ENCODE measurements at regions not wholly inside any gene's neighbourhood (a gene's known extent, or its start where the extent isn't known, plus 50 kb on each side); places are given as distances from the start of the nearest gene placed in this dataset.
"Not testable (repeated sequence)": the region's sequence is repeated elsewhere in the genome, so short reads cannot be mapped to it uniquely, and the experiment has no call there.

GRCh38 chr13:37510441-37510840 is 88.1 kb downstream of the POSTN start:
- no peak for DNase-seq (ENCODE audit: low spot score)

- DNase-seq (ENCODE audit: low spot score): no peak
These were observed 93.0 kb downstream of the POSTN start for GRCh38 chr13:37505531-37505930.

DNA sequence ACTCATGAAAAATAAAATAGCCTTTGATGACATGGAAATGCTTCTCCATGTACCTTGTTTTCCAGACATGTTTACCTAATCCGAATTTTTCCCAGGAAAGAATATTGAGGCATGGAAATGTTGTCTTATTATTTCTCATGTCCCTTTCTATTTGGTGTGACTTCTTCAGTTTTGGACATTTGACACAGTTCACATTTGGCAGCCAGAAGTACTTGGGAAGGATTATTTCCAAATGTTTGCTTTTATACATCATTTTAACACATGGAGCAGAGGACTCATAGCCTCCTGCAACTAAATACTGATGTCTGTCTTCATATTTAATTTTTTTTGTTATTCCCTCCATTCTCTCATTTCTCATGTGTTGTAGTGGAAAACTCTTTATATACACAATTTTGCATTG is 94.3 kb downstream of the POSTN start:
- DNase-seq (ENCODE audit: low spot score): no peak

DNA sequence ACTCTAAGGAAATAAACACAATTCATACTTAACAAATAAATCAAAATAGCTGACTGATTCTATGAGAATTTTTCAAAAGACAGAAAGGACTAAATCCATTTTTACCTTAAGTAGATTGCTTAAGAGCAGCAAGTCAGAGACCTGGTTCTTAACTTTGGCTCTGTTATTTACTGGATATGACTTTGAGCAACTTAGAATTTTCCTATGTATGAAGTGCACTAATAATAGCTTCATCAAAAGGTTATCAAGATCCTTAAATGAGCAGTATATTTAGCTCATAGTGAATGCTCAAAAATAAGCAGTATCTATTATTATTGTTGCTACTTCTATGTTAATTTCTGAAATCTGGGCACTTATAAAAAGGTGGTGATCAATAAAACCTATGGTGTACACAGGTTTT is 95.3 kb downstream of the POSTN start:
- no peak for DNase-seq (ENCODE audit: low spot score)

GRCh38 chr13:37502303-37502993 is 96.1 kb downstream of the POSTN start:
- DNase-seq (ENCODE audit: low spot score): not testable (repeated sequence)

- DNase-seq (ENCODE audit: low spot score): no peak
These were observed 97.4 kb downstream of the POSTN start for GRCh38 chr13:37501187-37501586.

- no peak for DNase-seq (ENCODE audit: low spot score)
These were observed 103.5 kb downstream of the POSTN start for GRCh38 chr13:37495046-37495445.

GRCh38 chr13:37493775-37494174 is 104.8 kb downstream of the POSTN start:
- no peak for DNase-seq (ENCODE audit: low spot score)

- no peak for DNase-seq (ENCODE audit: low spot score)
These were observed 105.6 kb downstream of the POSTN start for GRCh38 chr13:37492741-37493514.

DNA sequence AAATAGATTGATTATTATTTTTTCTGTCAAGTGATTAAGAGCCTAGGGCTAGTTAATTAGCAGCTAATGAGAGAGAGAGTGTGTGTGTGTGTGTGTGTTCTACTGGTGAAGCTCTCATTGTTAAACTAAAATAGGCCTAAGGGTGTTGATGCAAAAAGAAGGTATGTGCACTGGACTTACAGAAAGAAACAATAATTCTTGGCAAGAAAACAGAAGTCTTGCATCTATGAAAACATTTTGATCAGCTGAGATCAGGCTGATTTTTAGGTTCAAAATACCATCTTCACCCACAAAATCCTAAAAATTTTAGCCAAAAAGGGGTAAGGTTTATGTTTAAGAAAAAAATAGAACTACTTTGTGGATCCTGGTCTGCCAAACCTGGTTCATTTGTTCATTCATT is 106.5 kb downstream of the POSTN start:
- DNase-seq (ENCODE audit: low spot score): no peak

GRCh38 chr13:37491661-37492060 is 106.9 kb downstream of the POSTN start:
- no peak for DNase-seq (ENCODE audit: low spot score)

GRCh38 chr13:37490176-37490779 is 108.3 kb downstream of the POSTN start:
- DNase-seq (ENCODE audit: low spot score): no peak

DNA sequence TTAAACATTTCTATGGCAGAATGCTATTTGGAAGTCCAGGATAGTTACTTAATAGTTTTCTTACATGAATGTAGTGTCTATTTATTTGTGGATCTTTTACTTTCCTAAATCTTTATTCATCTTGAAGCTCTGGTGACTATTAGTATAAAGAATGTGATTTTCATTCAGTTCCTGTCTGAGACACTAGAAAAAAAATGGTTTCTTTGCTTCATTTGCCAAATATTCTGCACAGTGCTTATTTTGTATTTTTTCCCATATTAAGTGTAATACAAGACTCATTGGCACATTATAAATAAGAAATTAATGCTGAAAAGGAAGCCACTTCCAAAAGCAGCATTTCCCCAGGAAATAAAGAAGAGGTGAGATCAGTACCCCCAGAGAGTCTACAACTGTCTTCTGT is 109.8 kb downstream of the POSTN start:
- DNase-seq (ENCODE audit: low spot score): no peak

GRCh38 chr13:37486171-37486681 is 112.3 kb downstream of the POSTN start:
- no peak for DNase-seq (ENCODE audit: low spot score)

DNA sequence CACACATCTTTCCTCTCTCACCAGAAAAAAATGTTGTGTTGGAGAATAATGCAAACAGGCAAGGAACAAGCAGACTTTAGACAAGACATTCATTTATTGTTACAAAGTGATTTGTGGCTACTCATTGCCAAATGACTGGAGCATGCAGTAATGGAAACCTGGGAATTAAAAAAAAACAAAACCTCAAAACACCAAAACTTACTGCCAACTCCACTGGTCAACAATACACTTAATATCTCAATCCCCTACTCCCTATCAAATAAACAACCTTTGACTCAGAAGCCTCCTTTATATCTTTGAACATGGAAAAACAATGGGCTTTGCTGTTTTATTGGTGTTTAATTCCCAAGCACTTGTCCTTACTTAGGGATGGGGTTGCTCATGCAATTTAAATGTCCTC is 112.8 kb downstream of the POSTN start:
- DNase-seq (ENCODE audit: low spot score): no peak

DNA sequence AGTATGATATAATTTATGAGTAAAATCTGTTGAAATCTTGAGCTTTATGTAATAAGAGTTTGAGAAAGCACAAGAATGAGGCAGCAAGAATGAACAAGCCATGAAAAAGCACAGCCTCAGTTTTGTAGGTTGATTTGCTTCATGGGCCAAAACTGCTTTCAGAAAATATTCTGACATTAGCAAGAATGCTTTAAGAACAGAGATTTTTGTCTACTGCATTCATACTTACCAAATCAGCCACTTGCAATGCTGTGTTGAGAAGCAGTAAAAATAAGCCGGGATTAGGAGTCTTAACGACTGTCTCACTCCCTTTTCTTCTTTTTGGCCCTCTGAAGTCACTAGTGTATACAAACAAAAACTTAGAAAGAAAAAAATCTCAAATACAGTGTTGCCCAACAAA is 114.5 kb downstream of the POSTN start:
- no peak for DNase-seq (ENCODE audit: low spot score)

- no peak for DNase-seq (ENCODE audit: low spot score)
These were observed 116.2 kb downstream of the POSTN start for GRCh38 chr13:37482331-37482730.

- DNase-seq (ENCODE audit: low spot score): no peak
These were observed 116.7 kb downstream of the POSTN start for GRCh38 chr13:37481885-37482227.

- no peak for DNase-seq (ENCODE audit: low spot score)
These were observed 117.3 kb downstream of the POSTN start for GRCh38 chr13:37481011-37481884.

- DNase-seq (ENCODE audit: low spot score): no peak
These were observed 118.7 kb downstream of the POSTN start for GRCh38 chr13:37479916-37480315.

DNA sequence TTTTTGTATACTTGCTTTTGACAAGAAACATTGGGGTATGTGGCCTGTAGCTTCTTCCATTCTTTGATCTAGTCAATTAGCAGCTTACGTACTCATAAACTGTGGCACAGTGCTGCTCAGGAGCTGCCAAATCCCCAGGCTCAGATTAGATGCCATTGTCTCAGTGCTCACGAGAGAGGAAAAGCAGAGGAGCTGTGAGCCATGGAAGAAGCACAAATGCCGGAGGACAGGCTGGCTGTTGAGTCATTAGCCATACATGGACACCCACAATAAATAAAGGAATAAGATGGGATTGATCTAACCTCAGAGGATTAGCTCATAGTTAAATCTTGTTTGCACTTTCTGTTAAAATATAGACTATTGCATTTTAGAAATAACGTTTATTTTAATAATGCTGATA is 121.7 kb downstream of the POSTN start:
- DNase-seq (ENCODE audit: low spot score): peak; percentile 21

DNA sequence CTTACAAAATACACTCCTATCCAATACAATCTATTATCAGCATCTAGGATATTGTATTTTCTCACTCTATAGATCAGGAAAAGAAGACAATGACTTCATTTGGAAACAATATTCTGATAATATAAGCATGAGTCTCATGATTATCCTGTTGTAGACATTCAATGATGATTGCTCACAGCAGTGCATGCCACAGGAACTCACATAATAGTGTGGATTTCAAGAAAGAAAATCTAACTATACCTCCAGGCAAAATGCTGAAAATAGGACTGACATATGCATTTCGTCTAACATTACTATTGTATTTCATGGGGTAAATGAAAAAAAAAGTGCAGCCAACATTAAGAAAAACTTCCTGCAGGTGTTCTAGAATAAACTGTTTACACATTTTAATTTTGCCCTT is 122.6 kb downstream of the POSTN start:
- DNase-seq (ENCODE audit: low spot score): no peak

All from D341Med (cell line).